Activated CD4-positive, CD25-positive, alpha-beta regulatory T cell treated with anti-CD3 and anti-CD28 coated beads, Interleukin-2, amount 50 U/mL, for 24 hours (primary cell): ENCODE measurements at regions not wholly inside any gene's neighbourhood (a gene's known extent, or its start where the extent isn't known, plus 50 kb on each side); places are given as distances from the start of the nearest gene placed in this dataset.
A peak's percentile ranks its signal among the peaks of the same experiment; 100 is the strongest.

Experiments
- ATAC-seq, 2 donors: fragments of 150-1000 bp; cut with Tn5 transposase; one replicate each; pipeline ENCODE4 v1.10.0; 2021; ENCODE audit warnings: mild to moderate bottlenecking in 1 of 2, moderate library complexity in 1 of 2

DNA sequence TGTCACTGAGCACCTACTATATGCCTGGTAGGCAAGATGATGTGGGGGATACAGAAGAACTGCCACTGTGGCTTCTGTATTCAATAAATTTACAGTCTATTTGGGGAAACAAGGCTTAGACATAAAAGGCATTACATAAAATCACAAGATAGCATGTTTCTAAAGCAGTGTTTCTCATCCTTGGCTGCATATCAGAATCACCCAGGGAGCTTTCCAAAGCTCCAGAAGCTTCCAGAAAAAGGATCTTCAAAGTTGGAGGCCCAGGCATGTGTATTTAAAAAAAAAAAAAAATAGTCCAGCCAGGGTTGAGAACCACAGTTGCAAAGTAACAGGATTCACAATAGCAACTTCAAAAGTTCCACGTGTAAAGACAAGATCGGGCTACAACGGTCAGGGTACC lies 112.4 kb upstream of the SPACA1 start:
- ATAC-seq = no peak

GRCh38 chr6:87932361-87932760 lies 115.3 kb upstream of the SPACA1 start:
- ATAC-seq = no peak

GRCh38 chr6:87929843-87930288 lies 117.8 kb upstream of the SPACA1 start:
- ATAC-seq = peak; percentile 55 to 71

DNA sequence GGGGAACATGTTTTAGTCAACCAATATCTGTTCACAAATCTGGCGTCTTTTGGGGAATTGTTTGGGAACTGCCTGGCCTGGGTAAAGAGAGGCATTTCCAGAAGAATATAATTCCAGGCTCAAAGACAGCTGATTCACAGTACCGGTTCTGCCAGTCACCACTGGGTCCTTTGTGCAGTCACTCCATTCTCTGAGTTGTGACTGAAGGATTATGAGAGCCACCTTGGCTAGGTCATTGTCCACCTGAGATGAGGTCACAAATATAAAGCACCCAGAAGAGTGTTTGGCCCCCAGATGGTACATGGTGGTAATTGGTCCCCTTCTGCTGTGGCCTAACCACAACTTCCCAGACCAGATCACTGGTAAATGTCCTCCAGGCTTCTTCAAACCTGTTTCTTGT lies 121.0 kb upstream of the SPACA1 start:
- ATAC-seq = no peak

DNA sequence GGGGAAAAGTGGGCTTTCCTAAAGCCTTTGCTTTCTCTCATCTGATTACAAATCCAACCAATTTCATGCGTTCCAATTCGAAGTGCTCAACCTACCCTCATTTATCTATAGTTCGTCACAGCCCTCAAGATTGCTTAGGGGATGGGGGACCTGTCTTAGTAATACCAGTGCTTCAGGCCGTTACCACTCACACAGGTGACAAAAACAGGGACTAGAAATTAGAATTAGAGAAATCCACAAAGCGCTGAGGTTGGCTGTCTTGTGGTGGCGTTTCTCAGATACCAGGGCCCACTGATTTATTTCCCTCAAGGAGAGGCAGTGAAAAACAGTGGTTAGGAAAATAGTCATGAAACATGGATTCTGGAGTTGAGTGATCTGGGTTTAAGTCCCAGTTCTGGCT lies 121.6 kb upstream of the SPACA1 start:
- no peak for ATAC-seq

DNA sequence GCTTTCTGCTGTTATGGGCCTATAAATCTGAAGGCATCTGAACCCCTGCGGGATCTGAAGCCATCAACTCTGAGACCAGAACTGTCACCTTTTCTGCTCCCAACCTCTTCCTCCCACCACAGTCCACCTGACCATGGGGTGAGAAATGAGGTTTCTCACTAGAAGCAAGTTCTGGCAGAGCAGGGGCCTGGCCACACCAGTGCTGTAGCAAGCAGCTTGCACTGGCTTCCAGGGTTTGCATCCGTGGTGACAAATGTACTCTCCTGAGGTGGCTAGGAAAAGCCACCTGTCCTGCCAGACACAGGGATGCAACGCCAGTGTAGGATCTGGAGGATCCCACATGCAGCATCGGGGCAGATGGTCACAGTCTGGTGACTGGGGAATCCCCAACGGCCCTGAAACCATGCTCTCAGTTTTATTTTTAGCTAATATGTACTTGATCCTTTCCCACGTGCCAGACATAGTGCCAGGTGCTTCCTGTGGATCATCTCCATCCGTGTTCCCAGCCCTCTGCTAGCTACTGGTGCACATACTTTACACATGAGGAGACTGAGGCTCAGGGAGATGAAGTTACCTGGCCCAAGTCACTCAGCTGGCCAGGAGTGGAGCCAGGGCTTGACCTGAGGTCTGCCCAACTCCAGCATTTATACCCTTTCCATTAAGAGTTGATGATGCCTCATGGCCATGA lies 122.1 kb upstream of the SPACA1 start:
- ATAC-seq = peak in 1 of 2 donors; percentile 23

DNA sequence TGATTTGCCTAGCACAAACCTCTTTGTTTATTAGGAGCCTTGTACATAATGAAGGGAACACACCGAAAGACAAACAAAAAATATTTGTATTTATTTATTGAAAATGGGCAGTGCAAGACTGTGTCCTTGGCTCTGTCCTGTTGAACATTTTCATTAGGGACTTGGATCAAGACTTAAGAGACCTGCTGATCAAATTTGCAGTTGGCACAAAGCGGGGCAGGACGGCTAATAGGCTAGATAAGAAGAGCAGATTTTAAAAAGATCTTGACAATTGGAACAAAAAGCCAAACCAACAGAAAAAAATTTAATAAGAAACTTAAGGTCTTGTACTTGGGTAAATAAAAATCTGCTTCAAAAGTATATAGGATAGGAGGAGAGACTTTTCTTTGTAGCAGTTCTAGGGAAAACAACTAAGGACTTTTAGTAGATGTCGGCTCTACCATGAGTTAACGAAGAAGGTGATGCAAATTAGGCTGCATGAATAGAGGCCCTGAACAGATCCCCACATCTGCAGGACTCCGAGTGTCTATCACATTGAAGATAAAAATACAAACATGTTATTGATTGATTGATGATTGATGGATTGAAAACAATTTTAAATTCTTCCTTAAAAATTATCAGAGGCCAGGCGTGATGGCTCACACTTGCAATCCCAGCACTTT lies 124.1 kb upstream of the SPACA1 start:
- no peak for ATAC-seq

GRCh38 chr6:87922947-87923330 lies 124.7 kb upstream of the SPACA1 start:
- peak; percentile 42 to 54 for ATAC-seq

DNA sequence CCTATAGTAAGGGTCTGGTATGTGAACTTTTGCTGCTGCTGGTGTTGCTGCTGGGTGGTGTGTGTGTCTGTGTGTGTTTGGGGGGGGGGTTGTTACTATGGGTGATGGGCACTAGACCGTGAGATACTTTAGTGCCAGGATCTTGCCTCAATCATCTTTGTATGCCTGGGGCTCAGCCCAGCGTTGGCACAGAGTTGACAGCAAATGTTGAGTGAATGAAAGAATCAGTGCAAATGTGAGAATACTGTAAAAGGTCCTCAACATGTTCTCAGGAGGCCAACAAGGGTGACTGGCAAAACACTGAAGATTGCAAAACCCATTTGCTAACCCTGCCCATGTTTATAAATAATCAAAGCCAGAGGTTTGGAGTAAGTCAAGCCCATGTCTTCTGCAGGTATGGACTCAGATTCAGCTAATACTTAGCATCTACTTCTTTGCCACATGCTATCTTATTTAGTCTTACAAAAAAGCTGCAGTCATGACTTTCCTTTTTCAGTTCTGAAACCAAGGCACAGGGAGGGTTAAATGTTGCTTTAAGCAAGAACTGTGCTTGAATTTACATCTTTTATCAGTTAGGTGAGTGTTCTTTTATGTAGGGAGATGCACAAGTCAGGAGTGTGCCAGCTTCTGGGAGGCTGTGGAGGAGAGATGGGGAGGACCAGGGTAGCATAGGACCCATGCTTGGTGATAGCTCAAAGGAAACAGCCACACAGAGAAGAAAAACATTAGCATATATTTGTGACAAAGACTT lies 125.3 kb upstream of the SPACA1 start:
- ATAC-seq = no peak

DNA sequence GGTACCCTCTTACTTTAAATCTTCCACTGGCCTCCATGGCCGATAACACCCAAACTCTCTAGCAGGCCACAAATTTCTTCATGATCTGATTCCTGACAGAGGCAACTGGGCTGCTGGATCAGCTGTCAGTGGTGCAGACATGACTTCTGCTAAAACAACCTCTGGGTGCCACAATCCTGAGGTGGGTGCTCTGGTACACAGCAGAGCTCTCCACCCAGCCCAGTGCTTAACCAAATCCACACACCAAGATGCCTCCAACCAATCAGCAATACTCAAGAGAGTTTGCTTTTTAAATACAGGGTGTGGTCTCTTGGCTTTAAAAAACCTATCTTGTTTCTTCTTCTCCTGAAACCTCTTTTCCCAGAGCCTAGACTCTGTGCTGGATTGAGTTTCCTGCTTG lies 126.6 kb upstream of the SPACA1 start:
- no peak for ATAC-seq

- no peak for ATAC-seq
Observed at GRCh38 chr6:87920245-87920644, 127.4 kb upstream of the SPACA1 start.

DNA sequence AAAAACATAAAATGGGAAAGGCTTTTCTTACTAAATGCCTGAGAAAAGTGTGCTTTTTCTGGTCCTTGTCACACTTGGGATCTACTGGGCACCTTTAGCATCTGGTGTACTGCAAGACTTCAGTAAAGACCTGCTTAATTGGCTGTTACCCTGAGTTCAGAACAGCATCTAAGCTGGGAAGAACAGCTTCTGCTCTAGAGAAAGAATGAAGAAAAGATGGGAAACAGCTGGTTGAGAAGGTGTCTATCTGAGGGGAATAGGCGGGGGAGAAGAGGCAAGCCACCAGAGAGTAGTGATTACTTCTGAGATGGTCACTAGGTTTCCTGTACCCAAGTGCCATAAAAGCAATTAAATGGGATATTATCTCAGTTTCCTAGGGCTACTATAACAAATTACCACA lies 128.2 kb upstream of the SPACA1 start:
- ATAC-seq = no peak

DNA sequence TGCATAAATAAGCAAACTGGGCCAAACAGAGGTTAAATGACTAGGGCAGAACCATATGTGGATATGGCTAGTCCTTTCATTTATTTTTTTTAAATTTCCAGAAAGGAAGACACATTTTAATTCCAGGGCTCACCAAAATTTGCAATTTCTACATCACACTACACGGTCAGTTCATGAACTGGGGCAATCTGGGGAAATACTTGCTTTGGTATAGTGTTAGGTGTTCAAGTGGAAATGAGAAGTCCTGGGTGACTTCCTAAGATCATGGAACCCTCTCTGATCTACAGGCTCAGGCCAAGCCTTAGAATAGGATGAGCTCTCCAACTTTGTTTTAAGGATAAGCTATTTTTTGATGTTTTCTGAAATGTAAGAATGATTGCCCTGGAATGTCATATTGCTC lies 128.6 kb upstream of the SPACA1 start:
- ATAC-seq = no peak

DNA sequence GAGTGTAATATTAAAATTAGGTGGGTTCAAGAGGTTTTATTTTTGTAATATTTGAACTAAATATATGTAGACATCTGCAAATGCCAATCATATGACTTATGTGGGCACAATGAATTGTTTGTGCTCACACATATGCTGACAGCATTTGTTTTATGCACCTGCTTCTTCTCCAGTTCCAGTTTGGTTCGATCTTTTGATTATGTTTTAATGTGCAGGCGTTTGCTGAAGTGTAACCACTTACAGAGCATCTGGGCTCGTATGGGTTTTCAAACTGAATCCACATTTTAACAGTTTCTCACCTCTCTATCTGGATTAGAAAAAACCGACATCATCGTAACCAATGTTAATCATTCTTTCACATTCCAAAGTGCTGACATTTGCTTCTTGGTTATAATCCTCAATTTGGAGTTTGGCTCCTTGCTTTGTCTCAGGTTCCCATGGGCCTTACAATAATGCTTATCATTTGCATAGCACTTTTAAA lies 129.1 kb upstream of the SPACA1 start:
- no peak for ATAC-seq

- ATAC-seq = no peak
Observed at GRCh38 chr6:87917886-87918285, 129.8 kb upstream of the SPACA1 start.

GRCh38 chr6:87916446-87916845 lies 131.2 kb upstream of the SPACA1 start:
- ATAC-seq = no peak

GRCh38 chr6:87914637-87915395 lies 132.8 kb upstream of the SPACA1 start:
- ATAC-seq = no peak

- ATAC-seq = no peak
Observed at GRCh38 chr6:87913974-87914373, 133.7 kb upstream of the SPACA1 start.

GRCh38 chr6:87912102-87912501 lies 135.5 kb upstream of the SPACA1 start:
- no peak for ATAC-seq

- ATAC-seq = no peak
Observed at GRCh38 chr6:87909849-87910248, 137.8 kb upstream of the SPACA1 start.

GRCh38 chr6:87908978-87909811 lies 138.4 kb upstream of the SPACA1 start:
- no peak for ATAC-seq

DNA sequence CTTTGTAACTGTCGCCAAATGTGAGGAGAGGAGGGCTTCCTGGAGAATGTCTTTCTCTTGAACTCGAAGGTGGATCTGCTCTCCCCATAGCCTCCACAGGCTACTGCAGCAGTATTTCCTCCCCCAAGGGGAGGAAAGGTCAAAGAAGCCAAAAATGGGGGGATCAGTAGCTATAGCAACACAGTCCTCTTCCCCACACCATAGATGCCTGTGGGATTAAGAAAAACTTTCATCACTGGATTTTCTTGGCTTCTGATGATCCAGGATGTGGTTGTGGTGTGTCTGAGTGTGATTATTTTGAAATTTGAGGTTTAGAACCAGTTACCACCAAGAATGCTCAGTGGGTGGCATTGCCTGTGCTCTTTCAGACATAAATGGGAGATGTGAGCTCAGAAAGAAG lies 140.1 kb upstream of the SPACA1 start:
- ATAC-seq = peak in 1 of 2 donors; percentile 27
